Left colon (tissue), 2 donors: ENCODE measurements at regions not wholly inside any gene's neighbourhood (a gene's known extent, or its start where the extent isn't known, plus 50 kb on each side); places are given as distances from the start of the nearest gene placed in this dataset.

Experiments used
- ATAC-seq: fragments of 200-7000 bp; cut with Tn5 transposase; one replicate; pipeline ENCODE4 v1.9.1; 2020; ENCODE audit warnings: mild to moderate bottlenecking, moderate library complexity
- DNase-seq, 2 donors: peaks; one replicate each; pipeline ENCODE4 v3.0.0-alpha.2; 2020
- intact Hi-C, 2 donors: fragments of 100-400 bp; cut with DNase I in 1 of 2; cut with micrococcal nuclease in 1 of 2; formaldehyde crosslinking; loops; one replicate each; pipeline versions ENCODE4 v1.11.2 to v1.14.0; 2022; cut with DNase I, micrococcal nuclease
- donor health status: DM: no; HTN: no; CAD: no.
- donor health status: DM: yes; HTN: yes; CAD: no.

DNA sequence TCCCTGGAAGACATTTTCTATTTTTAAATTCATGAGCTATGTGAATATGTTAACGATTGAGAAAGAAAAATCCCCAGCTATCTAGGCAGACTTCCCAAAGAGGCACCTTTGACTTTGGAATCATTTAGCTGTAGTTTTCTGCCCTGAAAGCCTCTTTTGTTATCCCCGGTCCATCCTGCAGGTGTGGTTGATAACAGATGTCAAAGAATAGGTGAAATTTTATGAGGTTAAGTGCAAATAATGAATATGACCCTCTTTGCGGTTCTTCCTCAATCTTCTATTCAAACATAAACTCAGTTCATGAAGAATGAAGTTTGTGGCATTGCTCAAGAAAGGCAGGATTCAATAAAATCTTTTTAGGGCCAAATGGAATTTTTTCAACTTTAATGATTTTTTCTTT is 51.6 kb upstream of the ATP8B1 start:
- DNase-seq, result peak; percentile 19 to 46
- intact Hi-C loops, result no loop called here
- peak; percentile 84 for ATAC-seq

DNA sequence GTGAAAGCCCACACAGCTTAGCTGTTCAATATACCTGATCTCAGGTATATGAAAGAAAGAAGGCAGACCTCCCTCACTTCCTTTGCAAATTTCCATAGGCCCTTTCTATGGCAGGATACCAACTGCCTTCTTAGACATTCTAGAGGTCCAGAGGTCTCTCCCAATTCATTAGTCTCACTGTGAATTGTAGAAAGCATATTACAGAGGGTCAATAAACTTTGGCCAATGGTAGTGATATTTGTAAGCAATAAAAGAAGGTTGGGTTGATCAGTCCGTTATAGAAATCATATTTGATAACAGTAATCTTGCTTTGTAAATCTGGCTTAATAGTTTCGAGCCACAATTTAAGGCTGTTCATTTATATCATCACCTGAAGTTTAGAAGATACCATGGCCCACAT is 50.7 kb upstream of the ATP8B1 start:
- peak; percentile 55 for ATAC-seq
- DNase-seq, result no peak
- intact Hi-C loops, result no loop called here

DNA sequence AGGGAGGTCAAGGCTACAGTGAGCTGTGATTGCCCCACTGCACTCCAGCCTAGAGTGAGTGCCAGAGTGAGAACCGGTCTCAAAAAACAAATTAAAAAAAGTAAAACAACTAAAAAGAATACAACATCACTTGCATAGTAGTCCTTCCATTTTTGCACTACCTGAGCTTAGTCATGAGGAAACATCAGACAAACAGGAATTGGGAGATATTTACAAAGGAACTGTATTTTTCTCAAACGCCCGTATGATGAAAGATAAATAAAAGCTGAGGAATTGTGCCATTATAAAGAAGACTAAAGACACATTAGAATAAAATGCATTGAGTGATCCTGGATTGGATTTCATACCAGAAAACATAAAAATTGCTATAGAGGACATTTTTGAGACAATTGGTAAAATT is 50.0 kb upstream of the ATP8B1 start:
- intact Hi-C loops, result no loop called here
- DNase-seq (no peak), ATAC-seq (no peak)
